Tibial nerve (tissue), 4 donors: ENCODE measurements at regions not wholly inside any gene's neighbourhood (a gene's known extent, or its start where the extent isn't known, plus 50 kb on each side); places are given as distances from the start of the nearest gene placed in this dataset.

ENCODE experiments used
- DNase-seq, 2 donors: peaks; one replicate each; pipeline ENCODE4 v3.0.0-alpha.2; 2019; ENCODE audit warnings: low spot score in 2 of 2
- H3K27ac ChIP-seq, 4 donors: fragments of 200-600 bp; sonication (generic) in 3 of 4; one replicate each; pipeline ENCODE4 v1.5.1; 2017 to 2019; ENCODE audit warnings: mild to moderate bottlenecking in 1 of 4
- H3K27me3 ChIP-seq, 2 donors: fragments of 200-600 bp; sonication (generic) in 1 of 2; one replicate each; pipeline versions ENCODE4 v1.5.1 to v1.6.0; 2017 to 2019
- H3K36me3 ChIP-seq, 3 donors: fragments of 200-600 bp; sonication (generic); one replicate each; pipeline ENCODE4 v1.5.1; 2018 to 2019
- H3K4me1 ChIP-seq, 4 donors: fragments of 200-600 bp; sonication (generic) in 3 of 4; one replicate each; pipeline ENCODE4 v1.5.1; 2017 to 2019
- H3K4me3 ChIP-seq, 4 donors: fragments of 200-600 bp; sonication (generic) in 3 of 4; one replicate each; pipeline ENCODE4 v1.5.1; 2017 to 2019; ENCODE audit warnings: mild to moderate bottlenecking in 1 of 4, moderate library complexity in 1 of 4
- H3K9me3 ChIP-seq, 4 donors: fragments of 200-600 bp; sonication (generic) in 3 of 4; one replicate each; pipeline ENCODE4 v1.5.1; 2017 to 2019
- CTCF ChIP-seq, 5 experiments: fragments of 200-600 bp in 3 of 5; fragments of 450-650 bp in 2 of 5; sonication (generic) in 3 of 5; IDR thresholded peaks; one replicate each; pipeline ENCODE4 v1.5.1; 2016 to 2019; ENCODE audit warnings: antibody characterized with exemption in 5 of 5, mild to moderate bottlenecking in 3 of 5, moderate library complexity in 2 of 5
- EP300 ChIP-seq, 2 donors: sonication (generic); formaldehyde crosslinking; IDR thresholded peaks; one replicate each; pipeline ENCODE4 v1.6.1; 2017; ENCODE audit warnings: antibody characterized with exemption in 2 of 2, mild to moderate bottlenecking in 1 of 2
- POLR2A ChIP-seq, 2 donors: fragments of 450-650 bp; IDR thresholded peaks; one replicate each; pipeline ENCODE4 v1.6.1; 2017; ENCODE audit warnings: antibody characterized with exemption in 2 of 2, mild to moderate bottlenecking in 2 of 2, moderate library complexity in 2 of 2
- WGBS, 2 donors: methylation state at CpG; one replicate each; pipeline ENCODE4 v1.1.5; 2018; 5-methylcytosine and 5-hydroxymethylcytosine counted together

DNA sequence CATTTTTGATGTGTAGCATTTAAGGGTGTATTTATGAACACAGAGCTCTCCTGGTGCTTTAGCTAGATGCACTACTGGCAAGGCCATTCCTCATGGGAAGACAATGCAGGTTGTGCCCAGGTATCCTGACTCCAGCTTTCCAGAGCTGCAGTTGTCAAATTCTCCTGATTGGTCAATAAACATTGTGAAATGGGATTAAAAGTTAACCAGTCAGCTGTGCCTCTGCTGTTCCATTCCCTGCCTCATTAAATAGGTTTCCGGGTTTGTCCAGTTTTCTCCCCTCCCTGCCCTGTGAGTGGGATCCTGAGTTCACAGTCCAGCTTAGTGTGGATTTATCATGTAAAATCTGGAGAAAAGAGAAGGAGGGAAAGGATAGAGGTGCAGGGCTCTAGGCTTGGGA, 207.3 kb downstream of the SQOR start:
- Histone ChIP-seq H3K9me3 (no peaks in the 10 kb centered on the region), H3K4me1 (no peaks in the 10 kb centered on the region), H3K27me3 (no peaks in the 10 kb centered on the region), H3K4me3 (no peak overlapping the region), H3K27ac (no peak overlapping the region), H3K36me3 (no peaks in the 10 kb centered on the region)
- no peak for TF ChIP-seq CTCF (IDR thresholded peaks at IDR 0.05)
- no peak for TF ChIP-seq POLR2A (IDR thresholded peaks at IDR 0.05)
- TF ChIP-seq EP300 (IDR thresholded peaks at IDR 0.05): no peak
- 78 to 79% methylated on average over 1 of the region's 1 CpG for WGBS, 2 donors
- no peak for DNase-seq

- H3K4me1 ChIP-seq: no peaks in the 10 kb centered on the region
- no peaks in the 10 kb centered on the region for H3K27me3 ChIP-seq
- peaks cover 0 to 7% (median 0%) of the 10 kb centered on the region in 4 donors for H3K9me3 ChIP-seq
- no peak overlapping the region for H3K4me3 ChIP-seq
- no peak for DNase-seq
- WGBS, 2 donors: 61 to 66% methylated on average over 4 of the region's 4 CpGs
- TF ChIP-seq EP300 (IDR thresholded peaks at IDR 0.05): no peak
- no peak for TF ChIP-seq POLR2A (IDR thresholded peaks at IDR 0.05)
- no peak for TF ChIP-seq CTCF (IDR thresholded peaks at IDR 0.05)
- no peak overlapping the region for H3K27ac ChIP-seq
- no peaks in the 10 kb centered on the region for H3K36me3 ChIP-seq
Measured at GRCh38 chr15:45847645-45848044, 212.8 kb downstream of the SQOR start.

DNA sequence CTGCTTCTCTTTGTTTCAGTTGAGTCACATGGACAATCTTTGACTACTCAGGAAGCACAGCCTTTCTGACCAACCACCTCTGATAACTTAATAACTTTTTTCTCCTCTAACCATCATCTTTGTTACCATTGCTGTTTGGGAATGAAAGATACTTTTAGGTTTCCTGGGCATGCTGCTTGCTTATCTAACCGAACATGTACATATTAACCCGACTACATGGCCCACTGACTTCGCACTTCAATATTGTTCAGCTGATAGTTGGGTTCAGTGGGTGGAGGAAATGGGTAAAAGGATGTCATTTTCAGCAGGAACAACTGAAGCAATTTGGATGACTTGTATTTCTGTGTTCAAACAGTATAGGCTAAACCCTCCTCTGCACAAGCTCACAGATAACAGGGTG, 214.3 kb downstream of the SQOR start:
- Histone ChIP-seq H3K4me1 (no peaks in the 10 kb centered on the region), H3K27ac (no peak overlapping the region), H3K36me3 (no peaks in the 10 kb centered on the region), H3K4me3 (no peak overlapping the region), H3K27me3 (no peaks in the 10 kb centered on the region), H3K9me3 (peaks cover 0 to 7% (median 0%) of the 10 kb centered on the region in 4 donors)
- TF ChIP-seq POLR2A (IDR thresholded peaks at IDR 0.05) (no peak), CTCF (IDR thresholded peaks at IDR 0.05) (no peak), EP300 (IDR thresholded peaks at IDR 0.05) (no peak)
- no peak for DNase-seq
- WGBS, 2 donors: 95% methylated on average over 3 of the region's 3 CpGs

DNA sequence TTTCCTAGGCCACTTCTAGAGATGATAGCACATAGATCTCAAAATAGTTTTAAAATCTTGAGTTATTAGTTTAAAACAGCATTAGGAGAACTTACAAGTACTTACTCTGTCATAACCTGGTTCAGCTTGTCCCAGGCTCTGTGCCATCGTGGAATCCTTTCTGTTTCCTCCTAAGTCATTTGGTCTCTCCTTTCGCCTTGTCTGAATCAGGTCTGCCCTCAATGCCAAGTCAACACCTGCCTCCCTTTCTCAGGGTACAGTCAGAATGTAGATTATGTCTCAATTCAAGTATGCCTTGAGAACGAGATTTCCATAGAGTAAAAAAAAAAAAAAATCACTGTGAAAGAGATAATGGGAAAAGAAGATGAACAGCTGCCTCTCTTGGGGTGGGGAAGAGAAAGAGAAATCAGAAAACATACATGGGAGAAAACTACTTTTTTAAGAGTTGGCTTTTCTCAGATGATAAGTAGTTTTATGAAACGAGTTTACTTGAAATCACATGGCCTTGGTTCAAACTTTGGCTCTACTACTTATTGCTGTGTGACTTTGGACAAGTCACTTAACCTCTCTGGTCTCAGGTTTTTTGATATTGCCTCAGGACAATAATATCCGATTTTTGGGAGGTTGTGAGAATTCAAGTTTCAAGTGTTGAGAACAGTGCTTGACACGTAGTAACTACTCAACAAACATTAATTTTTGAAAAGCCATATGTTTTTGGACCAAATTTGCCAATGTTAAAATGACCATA, 219.8 kb downstream of the SQOR start:
- DNase-seq: no peak
- no peaks in the 10 kb centered on the region for H3K36me3 ChIP-seq
- TF ChIP-seq EP300 (IDR thresholded peaks at IDR 0.05) (no peak), CTCF (IDR thresholded peaks at IDR 0.05) (no peak), POLR2A (IDR thresholded peaks at IDR 0.05) (no peak)
- 81 to 87% methylated on average over 6 of the region's 6 CpGs for WGBS, 2 donors
- peaks cover 0 to 7% (median 0%) of the 10 kb centered on the region in 4 donors for H3K9me3 ChIP-seq
- no peak overlapping the region for H3K4me3 ChIP-seq
- H3K27ac ChIP-seq: no peak overlapping the region
- H3K4me1 ChIP-seq: no peaks in the 10 kb centered on the region
- no peaks in the 10 kb centered on the region for H3K27me3 ChIP-seq

GRCh38 chr15:45855210-45855906, 220.5 kb downstream of the SQOR start:
- no peaks in the 10 kb centered on the region for H3K36me3 ChIP-seq
- H3K4me1 ChIP-seq: no peaks in the 10 kb centered on the region
- H3K9me3 ChIP-seq: peaks cover 0 to 5% (median 0%) of the 10 kb centered on the region in 4 donors
- H3K27ac ChIP-seq: no peak overlapping the region
- H3K27me3 ChIP-seq: no peaks in the 10 kb centered on the region
- 41 to 51% methylated on average over 4 of the region's 4 CpGs for WGBS, 2 donors
- DNase-seq: no peak
- TF ChIP-seq EP300 (IDR thresholded peaks at IDR 0.05) (no peak), CTCF (IDR thresholded peaks at IDR 0.05) (no peak), POLR2A (IDR thresholded peaks at IDR 0.05) (no peak)
- no peak overlapping the region for H3K4me3 ChIP-seq
